HUDEP-2 (cell line): ENCODE measurements at regions not wholly inside any gene's neighbourhood (a gene's known extent, or its start where the extent isn't known, plus 50 kb on each side); places are given as distances from the start of the nearest gene placed in this dataset.

Experiments used
- DNase-seq, 76 experiments: peaks; one replicate each; lab custom pipeline; 2025; ENCODE audit not compliant: unreplicated experiment in 76 of 76; lab: John Stamatoyannopoulos, UW

DNA sequence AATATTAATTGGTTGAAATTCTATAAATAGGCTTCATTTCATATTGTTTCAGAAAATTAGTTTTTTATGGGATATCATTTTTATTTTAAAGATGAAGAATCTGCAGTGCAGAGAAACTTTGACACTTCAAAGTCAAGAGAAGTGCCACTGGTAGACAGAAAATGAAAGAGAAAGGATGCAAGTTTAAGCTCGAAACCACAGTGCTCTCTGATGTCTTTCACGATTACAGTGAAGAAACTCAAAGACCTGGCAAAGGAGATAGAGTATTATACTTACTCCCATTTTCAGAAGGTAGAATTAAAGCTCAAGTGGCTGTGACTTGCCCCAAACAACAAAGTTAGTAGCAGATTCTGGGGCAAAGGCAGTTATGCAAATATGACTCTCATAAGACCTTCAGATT, 745.4 kb downstream of the TECRL start:
- no peak for DNase-seq

DNA sequence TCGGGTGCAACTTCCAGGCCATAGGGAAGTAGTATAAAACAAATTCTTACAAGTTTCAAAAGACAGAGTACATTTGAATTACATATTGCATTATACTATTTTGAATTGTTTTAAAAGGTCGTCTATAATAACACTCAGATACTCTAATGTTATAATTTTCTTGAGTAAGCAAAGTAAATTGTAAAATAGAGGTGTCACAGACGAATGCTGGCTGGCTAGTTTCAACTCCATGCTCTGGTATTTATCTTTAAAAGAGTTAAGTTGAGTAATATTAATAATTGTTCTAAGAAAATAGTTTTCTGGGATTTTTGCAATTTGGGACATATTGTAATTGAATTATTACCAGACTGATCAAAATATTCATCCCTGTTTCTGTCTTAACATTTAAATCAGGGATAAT, 764.9 kb downstream of the TECRL start:
- DNase-seq = no peak

DNA sequence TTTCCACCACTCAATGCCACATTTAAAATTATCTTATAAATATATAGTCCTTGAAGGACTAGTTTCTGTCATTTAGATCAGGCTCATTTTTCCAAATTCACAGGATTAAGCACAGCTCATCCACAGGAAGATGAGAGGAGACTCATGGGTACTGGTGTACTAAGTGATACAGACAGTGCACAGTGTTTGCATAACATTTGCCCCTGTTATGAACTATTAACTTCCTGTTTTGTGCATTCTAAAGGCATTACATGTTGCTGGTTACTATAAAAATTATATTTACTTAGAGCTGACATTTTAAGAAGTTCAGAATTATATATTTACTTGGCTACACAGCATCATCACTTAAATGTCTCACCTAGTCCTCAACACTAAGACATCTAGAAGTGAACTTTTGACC, 772.0 kb downstream of the TECRL start:
- DNase-seq = no peak

DNA sequence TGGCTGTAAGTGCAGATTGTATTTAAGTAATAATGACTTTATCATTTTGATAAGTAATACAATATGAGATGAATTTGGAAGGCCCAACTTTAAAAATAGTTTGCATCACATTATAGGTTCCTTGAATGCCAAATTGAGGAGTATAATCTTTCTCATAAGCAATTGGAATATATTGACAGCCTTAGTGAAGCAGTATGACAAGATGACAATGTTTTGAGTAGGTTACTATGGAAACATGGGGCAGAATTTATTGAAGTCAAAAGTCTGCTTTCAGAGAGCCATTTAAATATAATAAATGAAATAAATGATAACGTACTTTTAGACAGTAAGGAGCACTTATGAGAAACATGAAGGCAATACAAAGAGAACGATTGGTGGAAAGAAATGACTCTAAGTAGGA, 776.4 kb downstream of the TECRL start:
- DNase-seq = no peak

DNA sequence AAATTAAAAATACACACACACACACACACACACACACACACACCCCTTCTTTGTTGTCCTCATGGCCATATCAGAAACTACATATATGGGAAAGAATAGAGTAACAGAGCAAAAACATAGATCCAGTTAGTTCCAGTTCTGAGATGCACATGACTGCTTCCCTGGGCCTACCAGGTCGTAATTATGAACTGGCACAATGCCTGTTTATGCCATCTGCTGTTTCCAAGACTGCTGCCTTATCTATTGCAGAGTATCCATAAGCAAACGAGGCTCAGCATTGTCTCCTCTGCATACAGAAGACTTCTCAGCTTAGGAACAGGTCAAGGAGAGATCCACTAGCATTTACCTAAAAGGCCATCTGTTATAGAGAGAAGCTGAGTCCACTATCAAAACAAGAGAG, 789.0 kb downstream of the TECRL start:
- DNase-seq = no peak

DNA sequence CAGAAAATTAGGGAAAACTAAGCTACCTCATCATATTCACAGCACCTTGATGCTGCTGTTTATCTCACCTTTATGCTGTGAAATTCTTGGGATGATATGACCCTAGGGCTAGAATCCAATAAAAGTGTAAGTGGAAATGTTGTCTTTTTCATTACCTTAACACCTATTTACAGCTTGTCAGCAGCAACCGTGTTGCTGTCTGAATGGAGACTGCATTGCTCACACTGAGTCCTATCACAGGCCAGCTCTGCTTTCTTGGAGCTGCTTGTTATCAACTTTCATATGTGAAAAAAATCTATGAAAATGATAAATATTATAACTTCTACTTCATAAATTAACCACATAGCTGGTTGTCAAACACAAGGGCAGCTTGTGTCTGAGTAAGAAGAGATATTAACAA, 789.5 kb downstream of the TECRL start:
- no peak for DNase-seq

DNA sequence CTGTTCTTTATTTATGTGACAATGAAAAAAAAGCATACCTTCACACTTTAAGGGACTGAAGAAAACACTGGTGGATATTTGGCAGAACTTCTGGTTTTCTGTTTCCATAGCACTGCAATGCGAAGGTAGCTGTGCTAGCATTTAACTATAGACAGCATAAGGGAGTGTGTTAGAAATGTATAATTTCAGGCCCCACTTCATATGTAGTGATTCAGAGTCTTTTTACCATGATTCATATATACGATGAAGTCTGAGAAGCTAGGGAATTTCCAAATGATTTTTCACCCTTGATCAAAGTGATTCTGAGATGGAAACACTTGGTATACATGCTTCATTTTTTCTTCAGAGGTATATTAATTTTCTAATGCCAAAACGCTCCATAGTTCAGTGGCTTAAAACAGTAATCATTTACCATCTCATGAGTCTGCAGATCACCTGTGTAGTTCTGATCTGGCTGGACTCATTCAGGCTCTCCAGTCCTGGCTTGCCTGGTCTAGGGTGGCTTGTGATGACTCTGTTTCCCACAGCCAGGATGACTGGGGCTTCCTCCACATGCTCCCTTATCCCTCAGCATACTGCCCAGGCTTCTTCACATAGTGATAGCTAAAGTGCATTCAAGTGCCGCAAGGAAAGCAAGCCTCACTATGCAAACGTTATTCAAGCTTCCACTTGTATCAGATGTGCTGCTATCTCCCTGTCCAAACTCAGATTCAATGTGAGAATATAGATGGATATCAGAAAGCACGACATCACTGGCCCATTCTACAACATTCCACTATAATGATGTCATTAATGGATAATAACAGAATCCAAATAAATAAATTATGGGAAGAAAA, 790.1 kb downstream of the TECRL start:
- no peak for DNase-seq

DNA sequence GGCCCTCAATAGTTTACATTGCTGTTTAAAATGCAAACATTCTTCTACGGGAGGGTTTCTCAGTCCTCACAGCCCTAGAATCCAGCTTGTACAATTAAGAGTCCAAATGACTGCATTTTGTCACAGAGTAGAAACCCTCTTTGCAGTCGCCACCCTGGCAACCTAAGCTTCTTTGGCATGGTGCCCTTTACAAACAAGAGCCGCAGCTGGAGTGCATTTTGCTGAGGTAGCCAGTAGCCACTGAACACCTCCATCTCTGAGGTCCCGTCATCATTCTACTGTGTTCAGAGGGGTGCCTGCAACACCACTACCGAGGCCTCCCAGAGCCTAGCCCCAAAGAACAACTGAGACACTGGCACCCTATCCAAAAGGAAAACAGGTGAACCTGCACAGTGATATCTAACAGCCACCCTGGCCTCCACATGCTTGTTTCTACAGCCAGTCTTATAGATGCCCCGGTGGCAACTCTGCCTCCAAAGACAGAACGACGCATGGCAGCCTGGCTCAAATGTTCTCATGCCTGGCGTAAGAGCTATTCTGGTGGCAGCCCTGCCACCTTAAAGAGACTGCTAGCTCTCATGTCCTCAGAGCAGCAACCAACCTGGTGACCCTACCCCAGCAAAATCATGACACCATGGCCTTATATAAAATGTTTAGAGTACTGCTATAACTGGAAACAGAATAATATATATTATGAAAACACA, 801.9 kb downstream of the TECRL start:
- DNase-seq = no peak

DNA sequence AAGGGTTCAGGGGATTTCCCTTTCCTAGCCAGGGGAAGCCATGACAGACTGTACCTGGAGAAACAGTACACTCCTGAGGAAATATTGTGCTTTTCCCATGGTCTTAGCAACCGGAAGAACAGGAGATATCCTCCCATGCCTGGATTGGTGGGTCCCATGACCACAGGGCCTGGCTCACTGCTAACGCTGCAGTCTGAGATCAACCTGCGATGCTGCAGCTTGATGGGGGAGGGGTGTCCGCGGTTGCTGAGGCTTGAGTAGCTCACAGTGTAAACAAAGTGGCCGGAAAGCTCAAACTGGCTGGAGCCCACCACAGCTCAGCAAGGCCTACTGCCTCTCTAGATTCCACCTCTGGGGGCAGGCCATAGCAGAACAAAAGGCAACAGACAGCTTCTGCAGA, 819.5 kb downstream of the TECRL start:
- DNase-seq = no peak

DNA sequence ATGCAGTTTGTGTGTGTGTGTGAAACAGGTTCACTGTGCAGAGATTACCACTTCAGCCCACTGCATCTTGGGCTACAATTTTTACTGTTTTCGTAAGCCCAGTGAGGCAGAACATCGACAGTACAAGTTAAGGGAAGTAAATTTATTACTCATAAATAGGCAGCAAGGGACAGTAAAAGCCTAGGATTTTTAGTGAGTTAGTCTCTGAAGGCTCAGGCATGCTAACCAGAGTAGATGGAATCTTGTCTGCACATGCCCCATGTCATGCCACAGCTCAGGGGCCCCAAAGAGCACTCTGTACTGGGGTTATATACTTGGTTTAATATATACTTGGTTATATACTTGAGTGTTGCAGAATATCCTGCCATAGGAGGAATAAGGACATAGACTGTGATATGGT, 825.7 kb downstream of the TECRL start:
- DNase-seq = no peak

DNA sequence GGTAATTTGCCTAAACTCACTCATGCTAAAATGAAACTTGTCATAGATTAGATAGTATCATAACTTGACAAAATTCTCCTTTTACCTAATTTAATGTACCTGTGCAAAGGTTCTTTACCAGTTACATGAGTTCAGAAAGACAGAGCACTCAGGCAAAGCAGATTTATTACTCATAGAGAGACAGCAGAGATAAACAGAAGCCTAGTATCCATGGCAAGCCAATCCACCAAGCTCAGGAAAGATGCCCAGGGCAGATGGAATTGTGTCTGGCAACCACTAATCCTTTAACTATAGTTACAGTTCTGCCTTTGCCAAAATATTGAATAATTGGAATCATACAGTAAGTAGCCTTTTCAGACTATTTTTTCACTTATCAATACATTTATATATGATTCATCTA, 826.2 kb downstream of the TECRL start:
- DNase-seq = no peak

DNA sequence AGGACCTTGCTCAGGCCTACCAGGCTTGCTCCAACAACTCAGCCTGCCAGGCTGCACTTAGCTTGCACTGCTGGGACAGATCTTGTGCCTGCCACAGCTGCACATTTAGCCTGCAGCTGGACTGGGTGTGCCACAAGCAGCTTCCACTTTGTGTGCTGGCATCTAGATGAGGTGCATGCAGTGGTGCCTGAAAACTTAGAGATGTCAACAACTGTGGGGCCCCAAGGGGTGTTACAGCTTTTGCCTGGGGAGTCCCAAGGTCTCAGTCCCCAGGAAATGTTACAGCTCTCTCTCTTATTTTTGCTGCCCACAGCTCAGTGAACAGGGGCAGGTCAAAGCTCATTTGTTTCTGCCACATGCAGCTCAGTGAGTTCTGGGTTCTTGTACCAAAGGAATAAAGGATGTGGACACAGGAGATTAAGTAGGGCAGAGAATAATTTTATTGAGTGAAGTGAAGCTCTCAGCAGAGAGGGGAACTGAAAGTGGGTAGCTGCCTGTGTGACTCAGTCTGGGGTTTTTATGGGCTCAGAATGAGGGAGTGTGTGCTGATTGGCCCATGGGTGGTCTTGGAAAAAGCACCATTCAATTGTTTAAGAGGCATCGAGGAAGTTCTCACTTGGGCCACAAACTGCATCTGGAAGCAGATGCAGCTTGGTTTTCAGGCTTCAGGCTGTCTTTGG, 828.3 kb downstream of the TECRL start:
- no peak for DNase-seq

DNA sequence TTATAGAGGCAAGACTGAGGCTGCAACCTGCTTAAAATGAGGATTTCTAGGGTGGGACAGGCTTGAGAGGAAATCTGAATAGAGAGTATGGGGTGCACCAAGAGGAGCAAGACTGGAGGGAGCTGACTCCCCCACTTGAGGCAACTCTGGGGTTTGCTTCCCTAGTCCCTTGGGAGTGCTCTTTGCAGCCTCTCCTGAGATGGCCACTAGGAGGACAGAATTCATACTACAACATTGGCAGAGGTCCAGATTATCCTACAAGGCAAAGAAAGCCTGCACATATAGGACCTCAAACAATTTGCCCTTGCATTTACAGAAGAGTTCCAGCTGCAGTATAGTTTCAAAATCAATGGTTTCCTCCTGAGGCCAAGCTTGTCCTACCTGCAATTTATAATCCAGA, 830.9 kb downstream of the TECRL start:
- DNase-seq = no peak

DNA sequence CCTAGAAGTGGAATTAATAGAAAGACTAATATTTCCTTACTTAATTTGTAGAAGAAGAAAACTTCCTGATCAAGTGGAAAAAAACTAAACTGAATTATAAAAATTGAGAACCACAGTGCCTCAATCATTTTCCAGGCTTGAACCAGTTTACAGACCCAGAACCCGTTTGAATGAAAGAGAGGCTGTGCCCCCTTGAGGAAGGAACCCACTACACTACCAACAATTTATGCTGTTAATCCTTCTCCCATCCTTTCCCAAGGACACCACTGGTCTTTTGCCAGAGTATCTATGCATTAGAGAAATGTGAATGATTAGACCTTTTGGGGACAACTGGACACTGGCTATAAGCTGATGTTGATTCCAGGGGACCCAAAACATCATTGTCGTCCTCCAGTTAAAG, 842.6 kb downstream of the TECRL start:
- DNase-seq = no peak

DNA sequence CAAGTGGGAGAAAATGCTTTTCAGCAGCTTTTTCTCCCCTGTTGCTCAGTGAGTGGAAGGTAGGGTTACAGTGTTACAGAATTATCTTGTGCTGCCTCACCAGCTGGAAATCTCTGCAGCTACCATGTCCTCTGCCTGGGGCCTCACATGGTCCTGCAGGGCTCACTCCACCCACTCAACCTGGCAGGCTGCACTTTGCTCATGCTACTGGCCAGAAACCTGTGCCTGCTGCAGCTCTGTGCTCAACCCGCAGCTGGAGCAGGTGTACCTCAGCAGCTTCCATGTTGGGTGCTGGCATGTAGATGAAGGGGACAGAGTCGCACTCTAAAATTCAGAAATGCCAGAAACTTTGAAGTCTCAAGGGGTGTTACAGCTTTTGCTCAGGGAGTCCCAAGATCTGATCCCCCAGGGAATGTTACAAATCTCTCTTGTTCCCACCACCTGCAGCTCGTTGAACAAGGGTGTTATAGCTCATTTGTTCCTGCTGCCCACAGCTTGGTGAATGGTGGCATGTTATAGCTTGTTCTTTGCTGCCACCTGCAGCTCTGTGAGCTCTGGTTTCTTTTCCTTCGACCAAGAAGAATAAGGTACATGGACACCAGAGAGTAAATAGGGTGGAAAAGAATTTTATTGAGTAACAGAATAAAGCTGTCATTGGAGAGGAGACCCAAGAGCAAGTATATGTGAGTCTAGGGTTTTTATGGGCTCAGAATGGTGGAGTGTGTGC, 845.8 kb downstream of the TECRL start:
- DNase-seq = no peak

DNA sequence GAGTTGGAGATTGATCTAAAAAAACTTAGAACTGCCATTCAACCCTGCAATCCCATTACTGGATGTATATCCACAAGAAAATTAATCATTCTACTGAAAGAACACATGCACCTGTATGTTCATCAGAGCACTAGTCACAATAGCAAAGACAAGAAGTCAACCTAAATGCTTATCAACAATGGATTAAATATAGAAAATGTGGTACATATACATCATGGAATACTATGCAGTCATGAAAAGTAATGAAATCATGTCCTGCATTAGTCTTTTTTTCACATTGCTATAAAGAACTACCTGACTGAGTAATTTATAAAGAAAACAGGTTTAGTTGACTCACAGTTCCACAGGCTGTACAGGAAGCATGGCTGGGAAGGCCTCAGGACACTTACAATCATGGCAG, 850.5 kb downstream of the TECRL start:
- DNase-seq = no peak

DNA sequence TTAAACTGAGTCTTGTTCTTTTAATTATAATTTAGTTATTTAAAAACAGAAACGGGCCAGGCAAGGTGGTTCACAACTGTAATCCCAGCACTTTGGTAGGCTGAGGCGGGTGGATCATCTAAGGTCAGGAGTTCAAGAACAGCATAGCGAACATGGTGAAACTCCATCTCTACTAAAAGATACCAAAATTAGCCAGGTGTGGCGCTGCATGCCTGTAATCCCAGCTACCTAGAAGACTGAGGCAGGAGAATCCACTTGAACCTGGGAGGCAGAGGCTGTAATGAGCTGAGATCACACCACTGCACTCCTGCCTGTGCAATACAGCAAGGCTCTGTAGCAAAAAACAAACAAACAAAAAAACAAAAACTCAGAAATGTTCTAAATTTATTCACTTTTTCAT, 852.9 kb downstream of the TECRL start:
- no peak for DNase-seq

DNA sequence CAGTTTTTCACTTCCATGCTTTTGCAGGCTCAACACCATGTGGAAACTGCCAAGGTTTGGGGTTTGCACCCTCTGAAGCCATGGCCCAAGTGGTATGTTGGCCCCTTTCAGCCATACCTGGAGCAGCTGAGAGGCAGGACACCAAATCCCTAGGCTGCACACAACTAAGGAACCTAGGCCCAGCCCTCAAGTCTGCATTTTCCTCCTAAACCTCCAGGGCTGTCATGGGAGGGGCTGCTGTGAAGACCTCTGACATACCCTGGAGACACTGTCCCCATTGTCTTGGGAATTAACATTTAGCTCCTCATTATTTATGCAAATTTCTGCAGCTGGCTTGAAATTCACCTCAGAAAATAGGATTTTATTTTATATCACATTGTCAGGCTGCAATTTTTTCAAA, 856.1 kb downstream of the TECRL start:
- DNase-seq = no peak

DNA sequence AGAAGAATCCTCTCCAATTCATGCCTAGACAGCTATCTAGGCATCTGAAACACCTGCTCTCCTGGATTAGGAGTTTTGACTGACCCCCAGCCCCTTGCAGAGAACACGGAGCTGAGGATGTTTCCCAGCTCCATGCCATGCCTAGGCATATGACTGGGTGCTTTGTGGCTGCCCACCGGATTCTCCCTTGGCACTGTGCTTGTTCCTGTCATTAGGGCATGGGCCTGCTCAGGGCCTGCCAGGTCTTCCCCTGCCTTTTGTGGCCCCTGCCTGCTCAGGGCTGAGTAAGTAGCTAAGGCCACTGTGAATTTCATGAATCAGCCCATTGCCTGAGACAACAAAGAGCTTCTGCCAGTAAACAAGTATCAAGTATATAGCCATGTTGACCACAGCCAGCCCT, 867.4 kb downstream of the TECRL start:
- no peak for DNase-seq

DNA sequence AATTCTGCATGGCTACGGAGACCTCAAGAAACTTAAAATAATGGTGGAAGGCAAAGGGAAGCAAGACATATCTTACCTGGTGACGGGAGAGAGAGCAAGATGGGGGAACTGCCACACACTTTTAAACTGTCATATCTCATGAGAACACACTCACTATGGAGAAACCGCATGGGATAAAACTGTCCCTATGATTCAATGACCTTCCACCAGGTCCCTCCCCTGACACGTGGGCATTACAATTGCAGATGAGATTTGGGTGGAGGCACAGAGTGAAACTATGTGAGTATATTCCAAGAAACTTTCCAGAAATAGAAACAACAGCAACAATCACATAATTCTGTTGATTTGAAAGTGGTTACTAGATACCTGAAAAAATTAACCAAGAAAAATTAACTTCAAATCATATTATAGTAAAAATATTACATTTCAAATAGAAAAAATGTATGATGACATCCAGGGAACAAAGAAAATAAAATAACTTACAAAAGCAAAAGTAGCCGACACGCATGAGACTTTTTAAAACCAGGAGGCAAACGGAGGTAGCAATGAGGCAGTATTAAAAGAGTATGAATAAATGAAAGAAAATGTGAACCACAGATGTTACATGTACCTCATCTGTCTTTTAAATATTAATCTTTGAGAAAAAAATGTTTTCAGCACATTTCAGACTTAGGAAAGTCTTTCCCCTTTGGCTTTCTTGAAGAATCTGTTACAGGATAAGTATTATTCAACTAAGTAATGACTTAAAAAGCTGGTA, 879.5 kb downstream of the TECRL start:
- peak in 2 of 76 experiments; percentile 1 to 11 for DNase-seq
